Astrocyte (in vitro differentiated cells and primary cell): ENCODE measurements at regions not wholly inside any gene's neighbourhood (a gene's known extent, or its start where the extent isn't known, plus 50 kb on each side); places are given as distances from the start of the nearest gene placed in this dataset.

Source experiments
- CTCF ChIP-seq: IDR thresholded peaks from 2 replicates; pipeline ENCODE4 v1.5.1; 2011; ENCODE audit warnings: low read depth, mild to moderate bottlenecking, inconsistent platforms, low read length, moderate library complexity; ENCODE audit not compliant: insufficient read depth
- EZH2 ChIP-seq: IDR thresholded peaks from 2 replicates; pipeline ENCODE4 v1.6.1; 2012; ENCODE audit warnings: mild to moderate bottlenecking, low read length, inconsistent platforms; ENCODE audit not compliant: insufficient read depth

- no peak for TF ChIP-seq EZH2
- no peak for TF ChIP-seq CTCF
Measured at GRCh38 chr13:79851318-79851717, 370.4 kb downstream of the NDFIP2 start.
